Brain microvascular endothelial cell (primary cell): ENCODE measurements at regions not wholly inside any gene's neighbourhood (a gene's known extent, or its start where the extent isn't known, plus 50 kb on each side); places are given as distances from the start of the nearest gene placed in this dataset.

Experiments
- DNase-seq: peaks from one replicate; pipeline ENCODE4 v3.0.0-alpha.2; 2020
- H3K27ac ChIP-seq: fragments of 250-450 bp; sonication (Bioruptor Pico); 2 replicates; pipeline ENCODE4 v1.5.1; 2020; ENCODE audit warnings: mild to moderate bottlenecking, moderate library complexity
- H3K27me3 ChIP-seq: fragments of 250-450 bp; sonication (Bioruptor Pico); replicated peaks from 2 replicates; pipeline ENCODE4 v1.5.1; 2020; ENCODE audit warnings: mild to moderate bottlenecking
- H3K36me3 ChIP-seq: fragments of 250-450 bp; sonication (Bioruptor Pico); replicated peaks from 2 replicates; pipeline ENCODE4 v1.5.1; 2020; ENCODE audit warnings: mild to moderate bottlenecking
- H3K4me3 ChIP-seq: 2 replicates; pipeline ENCODE4 v1.5.1; 2011; ENCODE audit warnings: low read depth, mild to moderate bottlenecking, control low read depth, low read length, moderate library complexity
- in situ Hi-C: cut with HindIII; loops from 2 replicates; pipeline ENCODE4 v1.10.0; 2017; ENCODE audit warnings: low sequenced_read_pairs, low pct_ligation_motif_present
- TF ChIP-seq, protein P1 (sequence below): IDR thresholded peaks from 2 replicates; pipeline ENCODE4 v1.5.1; 2011; ENCODE audit warnings: low read depth, mild to moderate bottlenecking, moderate library complexity, low read length, control low read depth, inconsistent platforms; ENCODE audit errors: missing control alignments

DNA sequence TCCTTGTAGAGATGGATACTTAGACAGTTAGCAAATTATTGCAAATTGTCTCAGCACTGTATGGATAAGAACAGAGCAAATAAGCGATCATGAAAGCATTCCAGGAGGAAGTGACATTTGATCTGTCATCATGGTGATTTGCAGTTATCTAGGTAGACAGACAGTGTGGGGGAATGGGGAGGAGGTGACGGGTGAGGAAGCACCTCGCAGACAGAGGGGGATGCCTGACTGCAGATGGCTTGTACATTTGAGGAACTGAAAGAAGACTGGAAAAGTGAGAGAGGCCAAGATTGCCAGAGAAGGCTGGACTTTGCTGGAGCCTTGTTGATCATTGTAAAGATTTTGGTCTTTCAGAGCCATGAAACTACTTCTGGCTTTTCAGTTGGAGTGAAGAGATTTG is 318.2 kb upstream of the CELF2 start:
- in situ Hi-C loops: no loop called here
- TF ChIP-seq, protein P1, sequence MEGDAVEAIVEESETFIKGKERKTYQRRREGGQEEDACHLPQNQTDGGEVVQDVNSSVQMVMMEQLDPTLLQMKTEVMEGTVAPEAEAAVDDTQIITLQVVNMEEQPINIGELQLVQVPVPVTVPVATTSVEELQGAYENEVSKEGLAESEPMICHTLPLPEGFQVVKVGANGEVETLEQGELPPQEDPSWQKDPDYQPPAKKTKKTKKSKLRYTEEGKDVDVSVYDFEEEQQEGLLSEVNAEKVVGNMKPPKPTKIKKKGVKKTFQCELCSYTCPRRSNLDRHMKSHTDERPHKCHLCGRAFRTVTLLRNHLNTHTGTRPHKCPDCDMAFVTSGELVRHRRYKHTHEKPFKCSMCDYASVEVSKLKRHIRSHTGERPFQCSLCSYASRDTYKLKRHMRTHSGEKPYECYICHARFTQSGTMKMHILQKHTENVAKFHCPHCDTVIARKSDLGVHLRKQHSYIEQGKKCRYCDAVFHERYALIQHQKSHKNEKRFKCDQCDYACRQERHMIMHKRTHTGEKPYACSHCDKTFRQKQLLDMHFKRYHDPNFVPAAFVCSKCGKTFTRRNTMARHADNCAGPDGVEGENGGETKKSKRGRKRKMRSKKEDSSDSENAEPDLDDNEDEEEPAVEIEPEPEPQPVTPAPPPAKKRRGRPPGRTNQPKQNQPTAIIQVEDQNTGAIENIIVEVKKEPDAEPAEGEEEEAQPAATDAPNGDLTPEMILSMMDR: no peak
- no peak overlapping the region for H3K4me3 ChIP-seq
- no peaks in the 10 kb centered on the region for H3K36me3 ChIP-seq
- DNase-seq: no peak
- no peaks in the 10 kb centered on the region for H3K27me3 ChIP-seq
- H3K27ac ChIP-seq: no peak overlapping the region

DNA sequence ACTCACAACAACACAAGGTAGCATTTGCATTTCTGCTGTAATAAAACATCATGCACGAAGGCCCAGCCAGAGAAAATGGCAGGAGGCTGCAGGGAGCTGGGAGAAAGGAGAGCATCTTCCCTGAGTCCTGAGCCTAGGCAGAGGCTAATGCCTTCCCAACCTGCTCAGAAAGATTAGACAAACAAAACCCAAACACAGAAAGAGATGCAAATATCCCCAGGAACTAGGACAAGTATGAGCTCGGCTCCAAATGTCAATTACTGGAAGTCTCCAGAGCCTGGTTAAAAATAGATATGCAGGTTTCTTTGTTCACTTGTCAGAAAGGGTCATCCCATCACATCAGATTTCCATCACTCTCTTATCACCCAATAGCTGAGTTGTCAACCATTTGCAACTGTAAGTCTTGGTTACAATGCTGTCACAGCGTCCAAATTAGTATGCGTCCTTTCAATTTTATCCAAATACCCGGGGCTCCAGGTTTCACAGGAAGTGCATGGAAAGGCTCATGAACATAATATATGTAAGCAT is 316.5 kb upstream of the CELF2 start:
- TF ChIP-seq, protein P1: no peak
- H3K27ac ChIP-seq: no peak overlapping the region
- DNase-seq: no peak
- H3K27me3 ChIP-seq: no peaks in the 10 kb centered on the region
- H3K36me3 ChIP-seq: no peaks in the 10 kb centered on the region
- H3K4me3 ChIP-seq: no peak overlapping the region
- in situ Hi-C loops: no loop called here

DNA sequence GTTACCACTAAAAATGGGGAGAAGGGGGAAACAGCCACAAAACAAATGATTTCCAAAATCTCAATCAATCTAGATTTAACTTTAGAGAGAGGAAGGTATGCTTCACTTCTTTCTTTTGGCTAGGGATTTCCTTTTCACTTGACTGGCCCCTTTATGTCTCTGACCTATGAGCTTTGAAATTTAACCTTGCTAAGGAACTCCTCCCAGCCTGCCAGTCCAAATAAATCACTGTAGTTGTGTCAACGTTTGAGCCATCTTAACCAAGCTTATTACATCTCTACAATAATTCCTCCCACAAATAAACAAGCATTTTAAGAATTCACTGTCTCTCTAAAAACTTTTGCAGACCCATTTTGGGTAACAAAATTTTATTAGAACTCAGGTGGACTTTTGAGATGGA is 315.5 kb upstream of the CELF2 start:
- Histone ChIP-seq H3K4me3 (no peak overlapping the region), H3K36me3 (no peaks in the 10 kb centered on the region), H3K27ac (no peak overlapping the region), H3K27me3 (no peaks in the 10 kb centered on the region)
- in situ Hi-C loops: no loop called here
- DNase-seq: no peak
- TF ChIP-seq, protein P1: no peak

DNA sequence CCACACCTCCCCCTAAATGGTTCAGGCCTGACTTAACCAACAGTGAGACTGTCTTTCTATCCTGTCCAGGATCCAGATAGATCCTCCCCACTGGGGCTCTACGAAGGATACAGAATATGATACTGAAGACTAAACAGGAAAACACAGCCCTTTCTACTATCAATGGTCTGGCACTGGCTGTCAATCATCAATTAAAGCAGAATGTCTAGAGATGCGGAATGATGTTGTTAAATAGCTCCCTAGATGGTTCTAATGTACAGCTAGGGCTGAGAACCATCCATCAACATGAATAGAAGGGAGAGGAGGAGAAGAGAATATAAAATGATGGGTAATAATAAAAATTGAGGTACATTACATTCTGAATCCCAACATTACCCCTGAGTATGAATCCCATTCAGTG is 314.3 kb upstream of the CELF2 start:
- H3K27me3 ChIP-seq: no peaks in the 10 kb centered on the region

DNA sequence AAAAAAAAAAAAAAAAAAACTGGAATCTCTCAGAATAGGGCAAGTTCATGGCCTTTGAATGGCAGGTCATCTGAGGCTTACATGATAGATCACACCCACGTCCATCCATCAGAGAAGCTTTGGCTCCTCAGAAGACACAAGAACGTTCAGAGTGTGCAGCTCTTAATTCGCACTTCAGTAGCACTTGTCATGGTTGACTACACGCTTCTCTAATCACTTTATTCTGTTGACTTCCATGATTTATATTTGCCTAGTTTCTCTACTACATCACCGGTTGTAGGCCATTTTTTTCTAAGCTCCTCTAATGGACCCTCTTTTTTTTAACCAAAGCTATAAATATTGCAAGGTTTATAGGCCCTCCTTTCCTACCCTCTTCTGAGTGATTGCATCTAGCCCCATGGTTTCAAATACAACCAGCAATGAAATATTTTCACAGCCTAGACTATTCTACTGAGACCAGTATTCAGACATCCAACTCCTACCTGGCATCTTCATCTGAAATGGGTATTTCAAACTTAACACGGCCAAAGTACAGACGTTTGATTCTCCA is 305.4 kb upstream of the CELF2 start:
- TF ChIP-seq, protein P1: no peak
- Histone ChIP-seq H3K27me3 (no peaks in the 10 kb centered on the region), H3K27ac (no peak overlapping the region), H3K4me3 (no peak overlapping the region), H3K36me3 (no peaks in the 10 kb centered on the region)
- in situ Hi-C loops: no loop called here
- no peak for DNase-seq

More for the DNA sequence above, 314.3 kb upstream of the CELF2 start:
- no peaks in the 10 kb centered on the region for H3K36me3 ChIP-seq
- H3K27ac ChIP-seq: no peak overlapping the region
- in situ Hi-C loops: no loop called here
- no peak overlapping the region for H3K4me3 ChIP-seq
- no peak for DNase-seq
- TF ChIP-seq, protein P1: no peak

DNA sequence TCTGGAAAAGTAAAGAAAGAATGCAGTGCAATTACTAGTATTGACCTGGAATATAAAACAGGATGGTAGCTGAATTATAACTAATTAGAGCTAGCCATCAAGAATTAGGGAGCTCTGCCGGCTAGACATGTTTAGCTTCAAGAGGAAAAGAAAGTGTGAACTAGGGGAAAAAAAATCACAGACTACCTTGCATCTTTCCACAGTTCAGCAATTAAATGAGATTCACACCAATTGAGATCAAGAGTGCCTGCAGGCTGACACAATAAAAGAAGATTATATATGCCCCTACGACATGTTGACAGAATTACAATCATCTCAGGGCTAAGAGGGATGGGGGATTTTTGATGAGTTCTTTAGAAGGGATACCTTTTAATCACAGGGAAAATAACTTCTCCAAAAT is 303.3 kb upstream of the CELF2 start:
- H3K27ac ChIP-seq: no peak overlapping the region
- TF ChIP-seq, protein P1: no peak
- no peaks in the 10 kb centered on the region for H3K36me3 ChIP-seq
- in situ Hi-C loops: no loop called here
- H3K4me3 ChIP-seq: no peak overlapping the region
- DNase-seq: no peak
- no peaks in the 10 kb centered on the region for H3K27me3 ChIP-seq
